ENCODE measurements at regions not wholly inside any gene's neighbourhood (a gene's known extent, or its start where the extent isn't known, plus 50 kb on each side); places are given as distances from the start of the nearest gene placed in this dataset.

DNA sequence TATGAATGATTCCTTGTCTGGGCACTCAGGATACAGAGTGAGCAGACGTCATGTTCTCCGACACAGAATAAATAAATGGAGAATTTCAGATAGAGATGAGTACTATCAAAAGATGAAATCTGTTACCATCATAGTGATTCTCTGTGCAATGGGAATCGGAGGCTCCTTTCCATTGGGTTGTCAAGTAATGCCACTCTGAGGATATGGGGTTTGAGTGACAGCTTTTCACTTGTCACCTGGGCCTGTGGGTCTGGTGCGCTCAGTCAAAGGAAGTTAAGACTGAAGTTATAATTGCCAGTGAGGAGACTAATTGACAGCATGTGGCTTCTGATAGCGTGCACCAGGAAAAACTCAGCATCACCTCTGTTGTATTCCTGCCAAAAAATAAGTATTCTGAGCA is 387.2 kb downstream of the SOX11 start:
- Histone ChIP-seq H3K36me3 (no peaks in the 10 kb centered on the region), H3K4me3 (no peak overlapping the region), H2AFZ (replicated peaks) (no peak overlapping the region), H4K20me1 (ENCODE audit: low read depth) (no peaks in the 10 kb centered on the region), H3K79me2 (ENCODE audit: low read depth) (no peaks in the 10 kb centered on the region), H3K27me3 (no peaks in the 10 kb centered on the region), H3K9me3 (ENCODE audit: low read depth) (no peaks in the 10 kb centered on the region), H3K4me1 (peaks cover 54% of the 10 kb centered on the region), H3F3A (ENCODE audit: low read depth) (peaks cover 25% of the 10 kb centered on the region), H3K27ac (no peak overlapping the region), H3K9ac (no peak overlapping the region), H3K4me2 (no peak overlapping the region)
- Mint-ChIP-seq H3K36me3 (no peaks in the 10 kb centered on the region), H3K4me3 (no peak overlapping the region), H3K27me3 (ENCODE audit: insufficient read depth, low read depth) (peaks cover 5% of the 10 kb centered on the region), H3K9me3 (no peaks in the 10 kb centered on the region), H3K4me1 (peaks cover 85% of the 10 kb centered on the region), H3K27ac (peak overlapping the region; percentile 5)
- no peak for TF ChIP-seq EZH2 (IDR thresholded peaks at IDR 0.05)
- TF ChIP-seq EZH2phosphoT487 (IDR thresholded peaks at IDR 0.05) = no peak
- TF ChIP-seq, protein P1, sequence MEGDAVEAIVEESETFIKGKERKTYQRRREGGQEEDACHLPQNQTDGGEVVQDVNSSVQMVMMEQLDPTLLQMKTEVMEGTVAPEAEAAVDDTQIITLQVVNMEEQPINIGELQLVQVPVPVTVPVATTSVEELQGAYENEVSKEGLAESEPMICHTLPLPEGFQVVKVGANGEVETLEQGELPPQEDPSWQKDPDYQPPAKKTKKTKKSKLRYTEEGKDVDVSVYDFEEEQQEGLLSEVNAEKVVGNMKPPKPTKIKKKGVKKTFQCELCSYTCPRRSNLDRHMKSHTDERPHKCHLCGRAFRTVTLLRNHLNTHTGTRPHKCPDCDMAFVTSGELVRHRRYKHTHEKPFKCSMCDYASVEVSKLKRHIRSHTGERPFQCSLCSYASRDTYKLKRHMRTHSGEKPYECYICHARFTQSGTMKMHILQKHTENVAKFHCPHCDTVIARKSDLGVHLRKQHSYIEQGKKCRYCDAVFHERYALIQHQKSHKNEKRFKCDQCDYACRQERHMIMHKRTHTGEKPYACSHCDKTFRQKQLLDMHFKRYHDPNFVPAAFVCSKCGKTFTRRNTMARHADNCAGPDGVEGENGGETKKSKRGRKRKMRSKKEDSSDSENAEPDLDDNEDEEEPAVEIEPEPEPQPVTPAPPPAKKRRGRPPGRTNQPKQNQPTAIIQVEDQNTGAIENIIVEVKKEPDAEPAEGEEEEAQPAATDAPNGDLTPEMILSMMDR (IDR thresholded peaks at IDR 0.05) = no peak
- no peak for DNase-seq (ENCODE audit: low spot score)

DNA sequence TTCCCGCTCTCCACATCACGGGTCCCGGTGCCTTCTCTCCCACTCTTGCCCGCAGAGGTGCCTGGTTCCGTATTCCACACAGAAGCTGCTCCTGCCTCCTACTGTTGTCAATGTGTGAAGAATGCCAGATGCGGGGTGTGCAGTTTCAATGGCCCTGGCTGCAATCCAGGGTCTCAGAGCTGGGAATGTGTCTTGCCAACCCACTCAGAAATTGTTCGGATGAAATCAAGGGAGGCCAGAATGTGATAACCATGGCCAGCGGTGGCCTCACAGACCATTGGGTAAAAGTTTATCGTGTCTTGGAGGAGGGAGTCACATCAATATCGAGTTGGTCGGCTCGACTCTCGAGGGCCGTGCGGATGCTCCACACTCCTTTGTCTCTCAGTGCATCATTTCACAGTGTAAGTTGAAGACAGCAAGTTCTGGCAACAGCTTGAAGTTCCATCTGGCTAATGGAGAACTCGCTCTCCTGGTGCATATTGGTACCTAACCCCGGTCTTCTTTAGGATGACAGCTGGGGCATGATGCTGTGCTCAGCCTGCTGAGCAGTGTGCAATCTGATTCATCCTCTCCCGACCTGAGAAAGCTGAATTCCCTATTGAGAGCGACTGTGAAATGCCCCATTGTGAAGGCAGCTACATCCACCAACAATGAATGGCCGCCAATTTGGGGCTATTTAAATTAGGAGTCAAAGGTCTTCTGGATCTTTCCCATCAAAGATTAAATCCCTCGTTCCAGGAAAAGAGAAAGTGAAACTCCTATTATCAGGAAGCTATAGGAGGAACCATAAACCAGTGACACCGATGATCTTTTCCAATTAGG is 389.0 kb downstream of the SOX11 start:
- Mint-ChIP-seq H3K9me3 (peaks cover 8% of the 10 kb centered on the region), H3K27ac (peak overlapping the region; percentile 98), H3K36me3 (no peaks in the 10 kb centered on the region), H3K4me1 (peaks cover 75% of the 10 kb centered on the region), H3K27me3 (ENCODE audit: insufficient read depth, low read depth) (peaks cover 11% of the 10 kb centered on the region), H3K4me3 (peak overlapping the region; percentile 44)
- Histone ChIP-seq H3K27me3 (no peaks in the 10 kb centered on the region), H3K4me3 (no peak overlapping the region), H3F3A (ENCODE audit: low read depth) (peaks cover 19% of the 10 kb centered on the region), H3K36me3 (no peaks in the 10 kb centered on the region), H3K79me2 (ENCODE audit: low read depth) (no peaks in the 10 kb centered on the region), H4K20me1 (ENCODE audit: low read depth) (no peaks in the 10 kb centered on the region), H2AFZ (replicated peaks) (no peak overlapping the region), H3K9me3 (ENCODE audit: low read depth) (no peaks in the 10 kb centered on the region), H3K4me2 (peak overlapping the region; percentile 8), H3K9ac (no peak overlapping the region), H3K4me1 (peaks cover 36% of the 10 kb centered on the region), H3K27ac (peak overlapping the region; percentile 48)
- DNase-seq (ENCODE audit: low spot score) = peak; percentile 85
- TF ChIP-seq EZH2phosphoT487 (IDR thresholded peaks at IDR 0.05) = peak; percentile 47
- TF ChIP-seq, protein P1 (IDR thresholded peaks at IDR 0.05) = no peak

DNA sequence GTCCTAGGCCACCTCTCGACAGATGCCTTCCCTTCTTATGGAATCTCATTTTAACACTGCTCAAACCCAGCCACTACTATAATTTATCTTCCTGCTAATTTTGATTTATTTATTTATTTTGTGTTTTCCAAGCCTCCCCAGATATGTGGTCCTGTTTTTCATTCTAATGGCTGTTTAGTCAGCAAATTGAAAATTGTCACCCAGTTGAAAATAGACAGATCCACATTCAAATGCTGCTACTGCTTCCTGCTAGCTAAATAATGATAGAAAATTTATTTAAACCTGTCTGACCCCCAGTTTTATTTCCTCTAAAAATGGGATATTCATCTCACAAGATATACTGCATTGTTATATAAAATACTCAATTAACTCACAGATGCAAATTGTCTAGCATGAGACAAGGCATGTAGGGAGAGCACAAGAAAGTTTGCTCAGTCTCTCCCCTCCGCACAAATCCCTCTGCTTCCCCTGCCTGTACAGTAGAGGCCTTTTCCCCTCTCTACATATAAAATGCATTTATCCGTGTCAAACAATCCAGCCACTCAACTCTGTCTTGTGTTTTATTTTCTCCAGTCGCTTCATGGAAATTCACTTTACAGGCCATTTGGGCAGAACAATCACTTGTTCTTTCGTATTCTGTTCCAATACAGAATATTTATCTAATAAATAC is 389.9 kb downstream of the SOX11 start:
- Histone ChIP-seq H3K27ac (peak overlapping the region; percentile 48), H3K79me2 (ENCODE audit: low read depth) (no peaks in the 10 kb centered on the region), H2AFZ (replicated peaks) (no peak overlapping the region), H3K27me3 (no peaks in the 10 kb centered on the region), H4K20me1 (ENCODE audit: low read depth) (no peaks in the 10 kb centered on the region), H3K4me3 (no peak overlapping the region), H3K4me1 (peaks cover 36% of the 10 kb centered on the region), H3K36me3 (no peaks in the 10 kb centered on the region), H3K9ac (no peak overlapping the region), H3F3A (ENCODE audit: low read depth) (peaks cover 19% of the 10 kb centered on the region), H3K4me2 (peak overlapping the region; percentile 8), H3K9me3 (ENCODE audit: low read depth) (no peaks in the 10 kb centered on the region)
- H3K27ac Mint-ChIP-seq = peak overlapping the region; percentile 98
- H3K27me3 Mint-ChIP-seq (ENCODE audit: insufficient read depth, low read depth) = peaks cover 11% of the 10 kb centered on the region
- H3K9me3 Mint-ChIP-seq = peaks cover 18% of the 10 kb centered on the region
- peaks cover 7% of the 10 kb centered on the region for H3K36me3 Mint-ChIP-seq
- no peak for DNase-seq (ENCODE audit: low spot score)
- H3K4me1 Mint-ChIP-seq = peaks cover 65% of the 10 kb centered on the region
- TF ChIP-seq, protein P1 (IDR thresholded peaks at IDR 0.05) = no peak
- TF ChIP-seq EZH2 (IDR thresholded peaks at IDR 0.05) = no peak
- TF ChIP-seq EZH2phosphoT487 (IDR thresholded peaks at IDR 0.05) = no peak
- no peak overlapping the region for H3K4me3 Mint-ChIP-seq

Data from neural progenitor cell (in vitro differentiated cells).